Mesodermal cell (in vitro differentiated cells): ENCODE measurements at regions not wholly inside any gene's neighbourhood (a gene's known extent, or its start where the extent isn't known, plus 50 kb on each side); places are given as distances from the start of the nearest gene placed in this dataset.

Experiments
- H3K27ac ChIP-seq: 2 replicates; pipeline ENCODE4 v1.7.0; 2013; ENCODE audit warnings: mild to moderate bottlenecking, low read depth, low read length, moderate library complexity; ENCODE audit not compliant: severe bottlenecking
- H3K36me3 ChIP-seq: 2 replicates; pipeline ENCODE4 v1.7.1; 2013; ENCODE audit warnings: mild to moderate bottlenecking, low read length, moderate library complexity; ENCODE audit not compliant: control insufficient read depth, insufficient read depth
- H3K4me1 ChIP-seq: one replicate; pipeline ENCODE4 v1.7.1; 2013; ENCODE audit warnings: mild to moderate bottlenecking, low read length; ENCODE audit not compliant: insufficient read depth, control insufficient read depth, poor library complexity, severe bottlenecking
- H3K4me3 ChIP-seq: 2 replicates; pipeline ENCODE4 v1.7.0; 2013; ENCODE audit warnings: low read length, control low read depth, mild to moderate bottlenecking; ENCODE audit not compliant: insufficient read depth, poor library complexity, severe bottlenecking; ENCODE audit errors: extremely low read depth
- H3K9me3 ChIP-seq: 2 replicates; pipeline ENCODE4 v1.7.1; 2013; ENCODE audit warnings: mild to moderate bottlenecking, low read length, moderate library complexity; ENCODE audit not compliant: control insufficient read depth
- WGBS, 2 experiments: methylation state at CpG; one replicate each; pipeline ENCODE4 v1.1.5; 2013; ENCODE audit warnings: missing lambda C conversion rate in 2 of 2; ENCODE audit not compliant: insufficient coverage in 2 of 2; 5-methylcytosine and 5-hydroxymethylcytosine counted together

DNA sequence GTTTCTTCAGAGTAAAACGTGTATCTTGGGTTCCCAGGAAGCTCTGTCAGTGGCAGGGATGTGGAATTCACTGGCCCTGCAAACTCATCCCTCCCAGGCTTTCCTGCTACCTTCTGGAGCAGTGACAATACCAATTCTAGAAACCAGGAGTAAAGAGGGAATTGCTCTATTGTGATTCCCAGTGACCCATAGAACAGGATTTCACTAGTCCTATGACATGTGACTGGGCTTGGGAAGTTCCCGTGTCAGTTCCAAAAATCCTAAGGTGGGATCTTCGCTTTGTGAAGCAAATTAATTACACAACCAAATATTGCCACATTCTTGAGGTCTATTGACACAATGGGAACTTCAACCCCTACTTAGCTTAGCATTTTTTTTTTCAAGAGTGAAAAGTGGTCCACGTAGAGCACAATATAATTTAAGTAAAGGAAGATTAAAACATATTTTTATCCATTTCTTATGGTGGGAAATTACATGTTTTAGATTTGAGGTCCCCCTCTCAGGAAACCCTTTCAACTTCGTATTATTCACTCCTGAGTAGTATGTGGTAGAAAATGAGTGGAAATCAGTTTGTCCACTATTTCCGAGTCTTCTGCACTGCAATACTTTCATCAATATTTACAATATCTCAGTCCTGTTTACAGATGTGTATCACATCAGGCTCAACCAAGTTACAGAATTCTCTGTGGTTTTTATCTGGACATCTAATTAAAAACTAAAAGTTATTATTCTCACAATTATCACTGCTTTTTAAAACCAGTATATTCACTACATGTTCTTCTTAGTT is 88.9 kb upstream of the SOX5 start:
- no peak overlapping the region for H3K27ac ChIP-seq
- 100% methylated on average over 1 to 2 of the region's 6 CpGs for WGBS, 2 experiments
- no peak overlapping the region for H3K4me3 ChIP-seq
- H3K4me1 ChIP-seq = no peaks in the 10 kb centered on the region
- no peaks in the 10 kb centered on the region for H3K36me3 ChIP-seq
- H3K9me3 ChIP-seq = no peaks in the 10 kb centered on the region

DNA sequence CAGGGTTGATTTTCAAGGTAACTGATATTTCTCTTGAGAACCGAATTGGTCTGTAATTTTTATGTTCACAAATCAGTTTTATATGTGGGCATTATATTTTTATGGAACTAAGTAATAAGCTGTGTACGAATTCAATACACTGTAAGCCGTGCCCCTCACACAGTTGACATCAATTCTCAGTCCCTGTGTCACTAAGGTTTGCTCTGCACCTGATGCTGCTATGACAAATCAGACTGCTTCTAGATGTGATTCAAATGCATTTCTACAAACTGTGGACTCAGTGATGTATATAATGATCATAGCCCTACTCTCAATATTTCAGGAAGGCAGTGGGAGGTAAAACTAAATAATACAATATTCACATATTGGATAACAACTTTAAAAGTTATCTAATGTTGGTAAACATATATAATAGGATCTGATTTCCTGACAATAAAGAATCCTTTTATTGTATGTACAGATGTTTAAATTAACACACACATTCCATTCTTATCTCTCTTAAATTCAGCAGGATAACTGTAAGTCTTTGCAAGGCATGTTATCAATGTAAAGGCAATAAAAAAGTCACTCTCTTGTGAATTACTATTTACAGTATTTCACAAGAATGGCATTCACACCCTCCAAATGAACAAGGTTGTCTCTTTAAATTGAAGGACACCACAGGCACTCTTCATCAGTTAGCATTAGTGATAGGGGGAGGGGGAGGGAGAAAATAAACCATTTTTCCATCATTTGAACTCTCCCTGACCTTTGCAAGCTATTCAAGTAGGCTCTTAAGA is 87.2 kb upstream of the SOX5 start:
- no CpG with 5 or more reads among the region's 3 CpGs for WGBS, 2 experiments
- H3K27ac ChIP-seq = no peak overlapping the region

DNA sequence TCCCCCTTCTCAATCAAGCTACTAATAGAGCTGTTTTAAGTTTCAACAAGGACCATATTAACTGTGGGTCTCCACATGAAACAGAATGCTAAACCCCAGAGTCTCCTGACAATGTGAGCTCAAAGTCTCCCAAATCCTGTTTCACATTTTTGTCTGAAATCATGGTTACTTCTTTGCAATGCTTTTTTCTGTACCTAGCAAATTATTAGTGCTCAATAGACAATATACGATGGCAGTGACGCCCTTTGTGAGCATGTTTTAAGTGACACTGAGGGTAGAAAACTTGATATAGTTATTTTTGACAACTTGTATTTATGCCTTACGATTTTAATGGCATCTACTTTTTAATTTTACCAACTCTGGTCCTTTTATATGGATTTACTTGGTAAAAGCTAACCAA is 85.4 kb upstream of the SOX5 start:
- Histone ChIP-seq H3K27ac (no peak overlapping the region), H3K4me1 (no peaks in the 10 kb centered on the region), H3K36me3 (no peaks in the 10 kb centered on the region), H3K9me3 (no peaks in the 10 kb centered on the region), H3K4me3 (no peak overlapping the region)
- 100% methylated on average over 1 of the region's 3 CpGs; no CpG with 5 or more reads in 1 of the 2 experiments for WGBS, 2 experiments

More for the DNA sequence above, 87.2 kb upstream of the SOX5 start:
- Histone ChIP-seq H3K9me3 (no peaks in the 10 kb centered on the region), H3K36me3 (no peaks in the 10 kb centered on the region), H3K4me1 (no peaks in the 10 kb centered on the region), H3K4me3 (no peak overlapping the region)

DNA sequence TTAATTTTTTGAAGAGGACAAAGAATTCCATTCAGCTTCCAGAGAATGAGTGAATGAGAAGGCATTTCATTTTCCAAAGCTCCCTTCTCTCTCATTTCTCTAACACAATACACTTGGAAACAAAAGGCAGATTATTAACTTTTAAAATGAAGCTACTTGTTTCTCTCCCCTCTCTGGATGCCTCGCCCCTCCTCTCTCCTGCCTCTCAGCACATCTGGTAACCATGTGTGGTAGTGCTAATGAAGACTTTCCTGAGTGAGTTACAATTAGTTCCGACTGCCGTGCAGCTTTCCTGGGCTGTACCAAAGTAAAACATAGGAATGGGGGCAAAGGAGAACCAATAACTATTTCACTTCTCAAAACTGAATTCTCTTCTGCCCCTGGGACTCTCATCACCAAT is 84.7 kb upstream of the SOX5 start:
- WGBS, 2 experiments = no CpG with 5 or more reads among the region's 3 CpGs
- Histone ChIP-seq H3K4me3 (no peak overlapping the region), H3K36me3 (no peaks in the 10 kb centered on the region), H3K27ac (no peak overlapping the region), H3K9me3 (no peaks in the 10 kb centered on the region), H3K4me1 (no peaks in the 10 kb centered on the region)

DNA sequence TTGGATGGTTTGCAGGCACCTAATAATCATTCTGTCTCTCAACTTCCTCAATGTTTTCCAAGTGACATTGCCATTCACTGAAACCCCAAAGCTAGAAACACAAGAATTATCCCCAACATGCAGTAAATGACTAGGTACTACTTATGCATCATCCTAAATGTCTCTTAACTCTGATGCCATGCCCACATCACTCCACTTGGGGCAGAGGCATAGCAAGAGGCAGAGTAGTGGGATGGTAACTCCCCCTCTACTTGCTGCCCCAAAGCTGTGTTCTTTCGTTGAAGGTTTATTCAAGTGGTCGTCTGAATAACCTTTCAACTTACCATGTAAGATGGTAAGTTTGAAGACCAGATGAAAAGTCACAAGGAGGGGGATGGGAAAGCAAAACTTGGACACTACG is 77.9 kb upstream of the SOX5 start:
- WGBS, 2 experiments = no CpG with 5 or more reads among the region's 3 CpGs
- no peak overlapping the region for H3K27ac ChIP-seq
- no peak overlapping the region for H3K4me3 ChIP-seq
- H3K9me3 ChIP-seq = no peaks in the 10 kb centered on the region
- H3K4me1 ChIP-seq = no peaks in the 10 kb centered on the region
- H3K36me3 ChIP-seq = no peaks in the 10 kb centered on the region

DNA sequence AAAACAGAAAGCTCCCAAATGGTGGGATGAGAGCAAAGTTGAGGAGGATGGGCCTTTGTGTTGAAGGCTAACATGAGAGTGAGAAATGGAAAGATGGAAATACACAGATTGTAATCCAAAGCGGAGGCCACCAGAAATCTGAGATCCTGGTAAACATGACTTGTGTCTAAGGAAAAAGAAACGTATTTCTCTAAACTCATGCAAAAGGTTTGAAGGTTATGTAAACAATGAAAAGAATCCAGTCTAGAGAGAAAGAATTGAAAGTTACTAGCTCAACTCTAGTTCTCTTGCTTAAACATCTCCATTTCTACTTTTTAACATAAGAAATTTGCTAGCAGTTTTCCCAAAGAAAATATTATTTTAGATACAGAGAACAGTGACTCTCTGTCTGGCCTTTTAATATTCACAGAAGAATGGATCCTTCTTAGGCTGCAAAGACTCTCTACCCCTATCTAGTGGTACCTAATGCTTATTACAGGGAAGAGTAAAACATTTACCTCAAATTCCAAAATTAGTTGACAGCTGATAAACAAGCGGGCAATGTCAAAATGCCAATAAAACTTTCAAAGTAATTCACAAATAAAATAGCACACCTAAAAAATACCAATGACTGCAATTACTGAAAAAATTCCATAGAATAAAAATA is 75.8 kb upstream of the SOX5 start:
- Histone ChIP-seq H3K36me3 (no peaks in the 10 kb centered on the region), H3K9me3 (no peaks in the 10 kb centered on the region), H3K27ac (no peak overlapping the region), H3K4me3 (no peak overlapping the region), H3K4me1 (no peaks in the 10 kb centered on the region)
- 40 to 78% methylated on average over 1 of the region's 3 CpGs for WGBS, 2 experiments

DNA sequence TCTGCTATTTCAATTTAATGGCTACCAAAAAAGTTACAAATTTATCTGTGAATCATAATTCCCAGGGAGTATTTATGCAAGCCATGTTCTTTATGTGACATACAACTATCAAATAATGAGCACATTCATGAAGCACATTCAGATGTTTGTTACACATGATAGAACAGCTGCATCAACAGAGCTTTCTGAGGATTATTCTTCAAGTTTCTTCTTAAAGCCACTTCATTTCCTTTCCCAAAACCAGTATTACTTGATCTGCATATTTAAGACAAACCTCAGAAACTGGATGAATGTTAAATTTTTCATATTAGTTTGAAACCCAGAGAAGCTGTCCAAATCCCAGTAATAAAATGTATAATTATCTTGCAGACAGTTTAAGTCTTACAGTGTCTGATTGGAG is 73.6 kb upstream of the SOX5 start:
- no peak overlapping the region for H3K4me3 ChIP-seq
- no peaks in the 10 kb centered on the region for H3K9me3 ChIP-seq
- H3K27ac ChIP-seq = no peak overlapping the region
- H3K36me3 ChIP-seq = no peaks in the 10 kb centered on the region
- no peaks in the 10 kb centered on the region for H3K4me1 ChIP-seq

DNA sequence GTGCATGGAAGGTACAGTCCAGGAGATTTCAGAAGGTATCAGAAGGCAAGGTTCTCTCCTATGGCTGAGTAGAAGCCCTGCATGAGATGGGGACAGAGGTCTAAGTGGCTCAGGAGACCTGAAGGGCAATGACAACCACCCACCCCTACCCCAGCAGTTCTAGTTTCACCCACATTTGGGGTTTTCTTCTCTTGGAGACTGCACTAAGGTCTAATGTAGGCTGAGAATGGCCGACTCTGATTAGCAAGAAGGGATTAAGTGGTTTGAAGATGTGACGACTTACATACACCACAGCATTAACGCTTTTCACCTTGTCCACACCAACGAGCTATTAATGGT is 71.7 kb upstream of the SOX5 start:
- WGBS, 2 experiments = no CpG with 5 or more reads among the region's 4 CpGs
- no peak overlapping the region for H3K27ac ChIP-seq
- no peaks in the 10 kb centered on the region for H3K9me3 ChIP-seq
- no peaks in the 10 kb centered on the region for H3K36me3 ChIP-seq
- H3K4me1 ChIP-seq = no peaks in the 10 kb centered on the region
- no peak overlapping the region for H3K4me3 ChIP-seq

DNA sequence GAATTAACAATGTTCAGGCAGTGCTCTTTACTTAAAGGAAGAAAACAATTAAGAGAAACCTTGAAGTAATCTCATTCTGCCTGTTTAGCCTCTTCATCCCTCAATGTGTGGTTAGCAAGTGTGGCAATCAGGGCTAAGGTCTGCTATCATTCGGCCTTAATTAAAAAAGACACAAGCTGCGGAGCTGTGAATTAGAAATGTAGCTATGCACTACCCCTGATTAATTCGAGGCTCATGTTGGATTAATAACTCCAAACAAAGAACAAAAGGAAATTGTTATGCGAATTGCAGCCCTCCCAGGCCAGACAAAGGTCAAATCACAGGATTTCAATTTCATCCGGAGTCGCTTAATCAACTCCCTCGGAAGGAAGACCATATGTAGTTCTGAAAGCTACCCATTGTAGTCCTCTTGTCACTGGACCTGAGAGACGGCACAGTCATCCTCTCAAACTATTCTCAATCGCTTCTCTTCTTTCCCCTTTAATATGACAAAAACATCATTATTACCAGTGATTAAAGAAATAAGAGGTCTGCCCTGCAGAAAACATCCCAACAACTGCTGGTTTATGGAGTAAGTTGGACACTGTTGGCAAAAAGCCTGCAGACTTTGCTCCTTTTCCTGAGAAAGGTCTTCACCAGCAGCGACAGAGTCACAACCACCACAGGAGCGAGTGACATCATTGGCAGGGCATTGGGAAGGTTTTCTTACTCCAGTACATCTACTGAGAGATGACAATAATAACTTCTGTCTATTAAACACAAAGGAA is 71.1 kb upstream of the SOX5 start:
- Histone ChIP-seq H3K4me3 (no peak overlapping the region), H3K36me3 (no peaks in the 10 kb centered on the region), H3K27ac (no peak overlapping the region), H3K4me1 (peaks cover under 1% of the 10 kb centered on the region), H3K9me3 (no peaks in the 10 kb centered on the region)
- 86 to 93% methylated on average over 7 to 8 of the region's 11 CpGs for WGBS, 2 experiments

DNA sequence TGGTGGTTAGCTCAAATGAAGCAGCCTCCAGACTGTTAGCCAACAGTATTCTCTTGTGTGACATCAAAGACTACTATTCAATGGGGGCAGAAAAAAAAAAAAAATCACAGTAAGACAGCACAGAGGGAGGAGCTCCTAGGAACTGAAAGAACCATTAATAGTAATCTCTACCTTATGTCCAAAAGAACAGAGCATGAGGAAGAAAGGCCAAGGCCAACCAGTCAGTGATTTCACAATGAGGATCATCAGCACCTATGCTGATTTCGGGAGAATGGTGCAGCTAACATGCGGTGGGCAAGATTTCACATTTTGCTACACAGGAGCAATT is 66.3 kb upstream of the SOX5 start:
- Histone ChIP-seq H3K36me3 (no peaks in the 10 kb centered on the region), H3K27ac (peak overlapping the region; percentile 16), H3K9me3 (no peaks in the 10 kb centered on the region), H3K4me3 (no peak overlapping the region), H3K4me1 (peaks cover 7% of the 10 kb centered on the region)
- WGBS, 2 experiments = 86 to 93% methylated on average over 2 of the region's 2 CpGs
